HG02943 (cell line): ENCODE measurements at regions not wholly inside any gene's neighbourhood (a gene's known extent, or its start where the extent isn't known, plus 50 kb on each side); places are given as distances from the start of the nearest gene placed in this dataset.

Experiments used
- ATAC-seq: cut with Tn5 transposase; IDR thresholded peaks from one replicate; pipeline ENCODE4 v1.9.1; 2021; ENCODE audit warnings: mild to moderate bottlenecking, low read depth, moderate library complexity; ENCODE audit not compliant: unreplicated experiment

DNA sequence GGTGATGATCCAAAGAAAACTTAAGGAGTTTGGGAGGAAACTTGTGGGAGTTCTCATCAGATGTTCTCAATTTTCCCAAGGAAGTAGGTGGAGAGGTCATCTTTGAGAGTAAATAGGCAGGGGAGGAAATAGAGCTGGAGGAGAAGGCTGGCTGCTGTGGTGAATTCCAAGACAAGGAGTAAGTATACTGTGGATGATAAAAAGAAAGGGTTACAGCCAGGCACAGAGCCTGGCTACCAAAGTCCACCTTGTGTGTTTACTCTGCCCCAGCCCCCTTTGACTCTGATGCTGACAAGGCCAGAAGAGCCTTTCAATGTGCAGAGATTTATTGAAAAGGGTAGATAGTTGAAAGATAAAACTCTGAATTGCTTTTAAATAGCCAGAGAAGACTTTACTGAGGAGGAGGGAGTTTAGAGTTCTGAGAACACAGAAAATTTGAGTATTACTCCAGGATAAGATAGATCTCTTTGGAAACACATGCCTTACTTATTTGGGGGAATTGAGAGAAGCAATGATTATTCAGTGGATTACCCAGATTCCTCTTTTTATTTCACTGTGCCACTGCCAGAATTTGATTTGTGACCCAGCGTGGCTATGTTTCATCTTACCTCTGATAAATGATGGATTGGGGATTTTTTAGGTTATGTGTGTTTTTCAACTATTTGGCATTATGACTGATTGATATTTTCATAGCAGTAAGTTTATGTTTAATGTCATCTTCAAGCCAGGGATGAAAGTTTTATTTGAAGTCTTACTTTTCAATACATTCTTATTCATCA, 182.6 kb upstream of the JAG1 start:
- no peak for ATAC-seq

DNA sequence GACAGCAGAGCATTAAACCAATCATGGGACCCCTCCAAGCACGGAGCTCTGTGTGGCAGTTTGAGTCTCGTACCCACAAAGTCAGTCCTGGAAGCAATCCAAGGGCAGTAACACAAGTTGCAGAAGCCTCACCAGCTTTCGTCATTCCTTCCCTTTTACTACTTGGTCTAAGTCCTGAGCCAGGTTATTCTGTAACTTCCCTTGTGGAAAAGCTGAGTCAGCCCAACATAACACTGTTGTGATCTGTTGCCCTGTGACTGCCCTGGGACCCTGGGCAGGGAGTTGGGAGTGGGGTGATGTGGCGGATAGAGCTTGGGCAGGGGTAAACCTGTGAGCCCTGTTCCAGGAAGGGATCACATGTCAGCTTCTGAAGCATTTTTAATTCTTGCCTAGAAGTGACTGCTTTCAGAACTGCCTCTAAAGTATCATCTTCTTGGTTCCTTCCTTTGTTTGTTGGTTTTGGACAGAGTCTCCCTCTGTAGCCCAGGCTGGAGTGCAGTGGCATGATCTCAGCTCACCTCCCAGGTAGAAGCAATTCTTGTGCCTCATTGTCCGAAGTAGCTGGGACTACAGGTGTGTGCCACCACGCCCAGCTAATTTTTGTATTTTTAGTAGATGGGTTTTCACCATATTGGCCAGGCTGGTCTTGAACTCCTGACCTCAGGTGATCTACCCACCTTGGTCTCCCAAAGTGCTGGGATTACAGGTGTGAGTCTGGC, 183.7 kb upstream of the JAG1 start:
- no peak for ATAC-seq

DNA sequence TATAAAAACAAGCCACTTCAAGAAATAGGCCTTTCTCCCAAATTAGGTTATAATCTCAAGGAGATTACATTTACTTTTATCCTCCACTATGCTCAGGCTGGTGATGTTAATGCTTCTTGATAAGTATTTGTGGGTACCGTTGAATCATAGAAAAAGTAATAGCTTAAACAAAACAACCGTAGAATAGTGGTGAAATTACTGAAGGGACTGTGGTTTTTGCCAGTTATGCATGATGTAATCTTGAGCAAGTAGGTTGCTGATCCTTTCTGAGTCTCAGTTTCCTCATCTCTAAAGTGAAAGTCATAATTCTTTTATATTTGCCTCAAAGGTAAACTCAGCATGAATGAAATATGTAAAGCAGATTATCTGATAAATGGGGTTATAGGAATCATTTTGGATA, 187.3 kb upstream of the JAG1 start:
- ATAC-seq: no peak

DNA sequence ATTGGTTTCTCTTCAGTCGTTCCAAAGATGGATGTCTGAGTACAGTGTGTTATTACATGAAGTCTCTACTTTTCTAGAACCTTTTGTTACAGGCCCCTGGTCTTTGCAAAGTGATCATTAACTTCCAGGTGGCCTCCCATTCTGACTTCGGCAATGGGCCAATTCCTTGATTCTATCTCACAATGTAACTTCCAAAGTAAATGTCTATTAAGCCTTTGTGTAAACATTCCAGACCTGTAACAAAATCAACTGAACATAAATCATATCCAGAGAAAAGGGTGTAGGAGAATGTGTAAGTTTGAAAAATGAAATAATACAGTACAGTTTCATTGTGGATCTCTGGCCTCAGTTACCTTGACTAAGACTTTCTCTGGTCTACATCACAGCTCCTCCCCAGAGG, 187.8 kb upstream of the JAG1 start:
- ATAC-seq: no peak

DNA sequence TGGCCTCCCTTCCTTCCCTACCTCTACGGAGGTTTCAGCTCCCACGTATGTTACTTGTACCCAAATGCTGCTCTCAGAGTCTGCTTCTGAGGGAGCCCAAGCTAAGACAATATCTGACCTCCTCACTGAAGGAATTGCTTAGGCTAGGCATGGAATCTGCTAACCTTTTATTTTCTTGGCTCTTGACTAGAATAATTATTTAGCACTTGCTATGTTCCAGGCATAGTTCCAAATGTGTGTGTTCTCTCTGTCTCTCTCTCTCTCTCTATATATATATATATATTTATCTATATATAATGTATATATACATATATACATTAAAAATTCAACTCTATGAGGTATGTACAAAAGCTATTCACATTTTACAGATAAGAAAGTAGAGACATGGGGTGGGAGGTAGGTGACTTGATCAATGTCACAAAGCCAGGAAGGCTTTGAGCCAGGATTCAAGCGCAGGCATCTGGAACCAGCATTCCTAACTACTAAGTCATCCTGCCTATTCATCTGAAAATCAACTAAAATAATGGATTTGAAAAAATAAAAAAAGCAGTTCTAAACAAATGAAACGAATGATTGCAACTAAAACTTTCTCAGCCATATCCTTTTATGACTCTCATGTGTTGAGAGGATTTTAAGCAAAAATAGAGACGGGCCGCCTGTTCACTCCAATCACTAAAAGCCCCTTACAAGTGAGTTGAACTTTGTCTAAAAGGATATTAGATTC, 189.7 kb upstream of the JAG1 start:
- no peak for ATAC-seq

DNA sequence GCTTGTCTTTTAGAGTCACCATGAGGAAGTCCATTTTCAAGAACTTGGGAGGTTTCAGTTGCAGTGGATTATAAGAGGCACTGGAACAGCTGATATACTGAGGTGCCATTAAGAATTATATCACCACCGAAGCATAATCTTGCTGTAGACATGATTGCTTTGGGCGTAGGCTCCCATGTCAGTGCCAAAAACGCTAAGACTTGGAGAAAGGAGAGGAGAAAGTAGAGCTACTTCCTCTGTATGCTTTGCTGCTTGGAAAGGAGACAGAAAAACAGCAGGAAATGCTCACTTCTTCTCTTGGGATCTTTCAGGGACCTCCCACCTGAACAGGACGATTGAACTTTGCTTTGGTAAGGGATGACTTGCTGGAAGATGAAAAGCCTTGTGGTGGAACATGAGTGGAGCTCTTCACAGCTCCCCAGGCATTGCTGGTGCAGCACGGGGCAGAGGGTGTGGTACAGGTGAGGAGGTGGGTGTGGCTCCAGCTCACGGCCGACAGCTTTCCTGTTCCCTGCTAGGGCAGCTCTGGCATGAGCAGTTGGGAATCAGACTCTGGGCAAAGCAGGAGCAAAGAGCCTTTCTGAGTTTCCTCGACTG, 190.4 kb upstream of the JAG1 start:
- no peak for ATAC-seq

DNA sequence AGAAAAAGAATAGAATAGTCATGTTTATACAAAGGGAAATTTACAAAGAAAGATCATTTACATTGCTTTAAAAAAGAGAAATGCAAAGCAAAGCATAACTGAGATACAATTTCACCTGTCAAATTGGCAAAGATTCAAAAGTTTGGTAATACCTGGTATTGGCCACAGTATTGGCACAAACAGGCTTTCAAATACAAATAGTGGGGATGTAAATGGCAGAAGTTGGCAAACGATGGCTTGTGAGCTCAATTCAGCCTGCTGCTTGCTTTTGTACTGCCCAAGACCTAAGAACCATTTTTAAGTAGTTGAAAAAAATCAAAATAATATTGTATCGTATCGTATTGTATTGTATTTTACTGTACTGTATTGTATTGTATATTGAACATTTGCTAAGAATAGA, 194.5 kb upstream of the JAG1 start:
- no peak for ATAC-seq

DNA sequence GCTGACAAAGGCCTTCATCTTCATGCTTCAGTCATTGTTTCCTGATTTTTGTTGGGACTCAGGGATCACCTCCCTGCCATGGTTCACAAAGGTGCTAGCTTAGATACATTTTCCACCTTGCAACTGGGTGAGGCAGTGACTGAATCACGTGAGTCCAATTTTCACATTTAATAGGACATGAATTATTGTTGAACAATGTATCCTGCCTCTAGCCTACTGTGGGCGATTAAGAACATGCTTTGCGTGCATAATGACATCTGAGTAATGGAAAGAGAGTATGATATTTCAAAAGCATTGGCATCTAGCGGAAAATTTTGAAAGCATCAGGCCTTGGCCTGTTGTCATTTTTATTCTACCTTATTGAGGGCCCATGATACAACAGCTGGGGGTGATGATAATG, 199.2 kb upstream of the JAG1 start:
- no peak for ATAC-seq

DNA sequence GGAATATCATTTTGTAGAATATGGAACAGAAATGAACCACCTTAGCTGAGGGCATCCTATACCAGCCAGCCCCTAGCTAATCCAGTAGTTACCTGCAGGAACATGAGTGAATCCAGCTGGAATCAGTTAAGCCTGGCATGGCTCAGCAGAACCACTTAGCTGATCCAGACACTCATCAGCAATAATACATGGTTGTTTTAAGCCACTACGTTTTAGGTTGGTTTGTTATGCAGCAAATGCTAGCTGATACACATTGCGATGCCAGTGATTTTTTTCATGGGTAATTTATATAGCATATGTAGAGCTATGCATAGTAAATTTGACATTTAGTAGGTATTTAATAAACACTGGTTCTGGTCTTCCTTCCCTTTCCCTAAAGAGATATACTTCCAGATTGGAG, 201.9 kb upstream of the JAG1 start:
- ATAC-seq: no peak

DNA sequence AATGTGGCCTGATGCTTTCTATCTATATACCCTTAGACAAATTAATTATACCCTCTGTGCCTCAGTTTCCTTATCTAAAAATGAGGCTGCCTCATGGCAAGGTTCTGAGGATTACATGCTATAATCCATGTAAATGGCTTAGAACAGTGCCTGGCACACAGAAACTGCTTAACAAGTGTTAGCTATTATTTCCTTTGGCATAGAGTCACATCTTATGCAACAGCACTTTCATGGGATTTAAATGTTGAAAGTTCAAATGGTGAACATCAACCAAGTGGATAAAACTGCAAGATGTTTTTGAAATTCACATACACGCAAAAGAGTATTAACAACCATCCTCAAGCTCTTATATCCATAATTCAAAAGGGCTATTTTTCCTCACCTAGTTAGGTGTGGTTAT, 202.8 kb upstream of the JAG1 start:
- no peak for ATAC-seq

DNA sequence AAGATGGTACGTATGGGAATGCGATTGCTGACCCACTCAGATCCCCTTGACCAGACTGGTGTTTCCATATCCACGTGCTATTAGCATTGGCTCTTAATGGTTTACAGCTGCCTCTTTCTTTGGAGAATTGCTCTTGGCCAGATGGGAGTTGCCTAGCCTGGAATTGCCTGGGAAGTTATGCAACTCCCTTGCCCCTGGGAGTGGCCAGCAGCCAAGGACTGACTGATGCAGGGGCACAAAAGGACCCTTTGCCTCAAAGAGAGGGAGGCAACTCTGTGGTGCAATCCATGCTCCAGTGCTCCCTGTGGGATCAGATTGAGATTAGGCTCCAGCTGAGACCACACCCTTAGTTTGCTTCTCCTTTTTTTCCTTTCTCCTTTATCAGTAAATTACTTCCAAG, 203.5 kb upstream of the JAG1 start:
- ATAC-seq: no peak

DNA sequence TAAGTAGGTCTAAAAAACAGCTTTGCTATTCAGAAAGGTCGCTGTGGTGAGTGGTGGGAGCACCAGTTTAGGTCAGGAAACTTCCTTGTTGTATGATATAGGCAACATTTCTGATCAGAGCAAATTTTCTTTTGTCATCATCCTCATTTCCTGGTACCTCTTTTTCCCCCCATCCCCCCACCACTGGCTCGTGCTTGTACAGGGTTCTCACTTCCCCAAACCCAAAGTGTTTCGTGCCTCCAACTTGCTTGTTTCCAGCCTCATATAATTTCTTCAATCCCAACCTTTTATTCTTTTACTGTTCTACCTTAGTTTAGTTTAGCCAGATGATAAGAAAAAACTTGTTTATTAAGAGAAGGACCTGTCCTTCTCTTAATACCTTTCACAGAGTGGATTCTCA, 209.4 kb upstream of the JAG1 start:
- no peak for ATAC-seq

DNA sequence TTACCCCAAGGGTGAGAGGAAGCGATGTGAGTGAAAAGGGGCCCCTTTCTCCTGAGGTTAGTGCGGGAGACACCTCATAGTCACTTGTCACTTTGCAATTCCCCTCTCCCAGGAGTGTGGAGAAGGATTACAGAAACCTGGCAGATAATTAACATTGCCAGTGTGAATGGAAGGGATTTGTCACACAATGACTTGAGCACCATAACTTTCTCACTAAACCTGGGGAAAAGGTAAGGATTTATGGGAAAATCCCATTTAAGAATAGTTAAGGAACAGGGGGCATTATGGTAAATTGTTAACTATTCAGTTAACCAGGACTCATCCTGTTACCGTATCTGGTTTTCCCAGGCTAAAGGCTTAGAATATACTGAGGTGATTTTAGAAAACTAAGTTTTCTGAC, 219.5 kb upstream of the JAG1 start:
- no peak for ATAC-seq

DNA sequence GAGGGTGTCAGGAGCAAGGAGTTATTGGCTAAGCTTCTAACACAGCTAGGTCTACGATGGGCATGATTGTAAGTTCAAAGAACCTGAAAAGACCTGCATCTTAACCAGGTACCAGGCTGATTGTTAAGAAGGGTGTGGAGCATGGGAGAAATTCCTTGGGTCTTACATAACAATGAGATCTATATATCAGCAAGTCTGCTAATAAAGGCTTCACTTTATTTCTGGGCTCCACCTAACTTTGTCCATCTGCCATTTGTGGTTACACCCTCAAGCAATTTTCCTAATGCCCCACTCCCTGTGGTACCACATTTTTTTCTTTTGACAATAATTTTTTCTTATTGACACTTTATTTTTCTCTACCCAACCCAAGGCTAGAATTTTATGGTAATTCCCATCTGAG, 223.5 kb upstream of the JAG1 start:
- ATAC-seq: no peak

DNA sequence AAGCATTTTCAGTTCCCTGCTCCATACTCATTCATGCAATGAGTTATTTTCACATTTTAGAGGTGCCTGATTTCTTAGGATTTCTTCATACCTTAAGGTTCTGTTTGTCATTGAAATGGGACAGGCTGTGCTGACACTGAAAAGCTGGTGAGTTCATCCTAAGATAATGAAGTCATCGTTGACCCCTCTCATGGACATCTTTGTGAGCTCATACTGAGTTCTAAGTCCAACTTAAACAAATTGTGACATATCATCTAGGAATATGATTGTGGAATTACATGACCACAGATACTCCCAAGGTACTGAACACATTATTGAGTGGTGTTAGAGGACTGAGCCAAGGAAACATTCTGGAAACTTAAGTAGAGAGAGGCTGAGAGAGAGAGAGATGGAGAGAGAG, 224.8 kb upstream of the JAG1 start:
- ATAC-seq: no peak

DNA sequence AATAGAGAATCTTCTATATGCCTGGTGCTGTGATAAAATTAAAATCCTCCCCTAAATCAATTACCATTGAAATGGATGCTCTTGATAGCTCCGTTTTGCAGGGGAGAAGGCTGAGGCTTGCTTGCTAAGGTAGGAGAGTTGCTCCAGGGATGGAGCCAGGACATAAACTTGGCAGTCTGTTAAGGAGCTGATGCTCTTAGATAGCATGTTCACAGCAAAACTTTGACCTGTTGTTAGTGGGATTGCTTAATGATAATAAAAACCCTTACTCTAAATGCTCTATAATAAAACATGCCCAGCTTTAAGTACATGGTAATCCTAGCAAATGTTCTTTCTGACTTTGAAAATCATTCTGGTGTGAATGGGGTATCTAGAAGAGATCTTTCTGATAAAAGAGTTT, 228.4 kb upstream of the JAG1 start:
- ATAC-seq: no peak

DNA sequence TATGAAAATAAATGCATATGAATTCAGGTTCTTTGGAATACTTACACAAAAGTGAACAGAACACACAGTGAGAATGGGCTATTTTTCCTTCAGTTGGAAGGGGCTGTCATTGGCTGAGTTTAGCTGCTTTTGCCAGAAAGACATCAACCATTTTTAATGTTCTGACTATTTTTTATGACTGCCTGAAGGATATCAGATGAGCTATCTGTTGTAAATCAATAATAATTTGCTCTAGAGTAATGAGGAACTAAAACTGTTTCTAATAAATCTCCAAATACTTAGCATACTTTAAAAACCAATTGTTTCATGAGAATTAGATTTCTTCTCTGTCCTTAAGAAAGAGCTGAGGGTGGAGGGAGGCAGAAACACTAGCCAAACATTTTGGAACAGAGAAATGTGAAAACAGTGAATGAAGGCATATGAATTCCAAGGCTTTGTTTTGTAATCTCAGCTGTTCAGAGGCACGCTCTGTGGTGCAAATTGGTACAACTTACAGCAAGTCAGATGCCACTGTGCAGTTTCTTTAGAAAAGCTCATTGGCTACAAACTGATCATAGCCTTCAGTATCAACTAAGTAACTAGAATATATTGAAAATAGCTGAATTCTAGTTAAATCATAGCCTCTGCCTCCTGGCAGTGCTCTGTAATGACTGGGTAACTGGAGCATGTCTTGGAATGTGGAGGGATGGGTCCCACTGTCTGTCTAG, 228.9 kb upstream of the JAG1 start:
- no peak for ATAC-seq

DNA sequence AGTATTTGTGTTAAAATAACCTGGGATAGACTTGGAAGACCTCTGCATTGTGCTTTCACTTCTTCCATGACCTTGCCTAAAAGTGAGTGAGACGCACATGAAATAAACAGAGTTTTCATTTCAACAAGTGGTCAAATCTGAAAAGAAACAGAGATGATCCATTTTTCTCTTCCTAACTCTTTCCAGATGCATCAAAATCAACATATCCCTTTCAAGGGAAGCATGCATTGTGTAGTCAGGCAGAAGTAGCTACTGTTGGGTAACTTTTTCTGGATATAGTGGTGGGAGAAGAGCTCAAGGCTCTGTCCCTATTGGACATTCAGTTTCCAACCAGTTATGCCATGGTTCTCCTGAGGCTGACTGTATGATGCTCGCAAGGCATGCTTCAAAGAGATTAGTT, 233.0 kb upstream of the JAG1 start:
- ATAC-seq: no peak

DNA sequence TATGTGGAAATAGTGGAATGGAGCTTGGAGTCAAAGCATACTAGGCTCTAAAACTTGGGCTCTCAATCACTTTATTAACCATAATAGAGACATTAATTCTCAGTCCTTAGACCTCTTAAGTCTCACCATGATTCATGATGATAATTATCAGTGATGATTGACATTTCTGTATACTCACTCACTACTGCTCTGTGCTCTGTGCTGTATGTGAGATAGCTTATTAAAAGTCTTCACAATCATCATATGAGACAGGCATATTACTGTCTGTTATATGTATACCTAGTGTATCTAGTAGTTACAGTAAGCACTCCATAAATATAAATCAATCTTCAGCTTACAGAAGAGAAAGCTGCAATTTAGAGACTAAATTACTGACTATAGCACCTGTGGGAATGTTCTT, 236.0 kb upstream of the JAG1 start:
- ATAC-seq: no peak

DNA sequence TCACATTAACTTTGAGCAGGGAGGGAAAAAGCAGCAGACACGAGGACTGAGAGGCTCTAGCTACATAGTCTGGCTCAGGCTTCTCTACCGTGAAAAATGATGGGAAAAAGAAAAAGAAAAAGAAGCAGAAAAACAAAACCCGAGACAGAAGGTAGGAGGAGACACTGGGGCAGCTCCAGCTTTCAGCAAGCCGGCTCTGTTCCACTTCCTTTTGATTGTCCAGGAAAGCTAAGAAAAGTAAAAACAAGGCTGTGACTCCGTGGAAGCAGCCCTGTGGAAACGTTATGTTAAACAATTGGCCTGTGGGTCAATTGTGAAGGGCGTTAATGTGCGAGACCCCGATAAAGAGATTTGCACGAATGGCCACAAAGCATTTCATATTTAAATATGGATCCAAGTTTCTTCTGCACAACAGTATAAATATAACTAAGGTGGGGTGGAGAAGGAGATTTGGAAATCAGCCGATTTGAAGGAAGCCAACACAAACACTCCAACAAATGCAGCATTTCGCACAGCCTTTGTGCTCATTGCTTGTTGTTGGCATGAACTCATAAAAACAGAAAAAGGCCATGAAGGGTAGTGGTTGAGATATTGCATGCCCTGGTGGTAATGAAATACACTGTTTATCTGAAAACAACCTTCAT, 236.9 kb upstream of the JAG1 start:
- ATAC-seq: no peak
